ENCODE measurements at regions not wholly inside any gene's neighbourhood (a gene's known extent, or its start where the extent isn't known, plus 50 kb on each side); places are given as distances from the start of the nearest gene placed in this dataset.

DNA sequence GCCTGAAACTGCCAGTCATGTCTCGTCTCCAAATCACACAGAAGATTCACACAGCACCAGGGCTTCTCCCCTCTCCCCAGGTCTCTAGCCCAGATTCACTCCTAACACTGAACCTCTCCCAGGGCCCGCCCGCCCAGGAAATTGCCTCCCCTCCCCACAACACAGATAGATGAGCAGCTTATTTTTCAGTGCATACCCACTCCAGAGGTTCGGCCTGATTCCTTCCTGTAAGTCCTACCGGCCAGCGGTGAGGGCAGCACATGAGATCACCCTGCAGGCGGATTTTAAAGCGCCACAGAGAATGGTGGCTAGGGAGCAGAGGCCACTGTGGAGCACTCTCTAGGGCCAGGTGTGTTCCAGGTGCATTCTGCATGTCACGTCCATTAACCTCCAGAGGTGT is 301.8 kb downstream of the IRF8 start:
- TF ChIP-seq, protein P1, sequence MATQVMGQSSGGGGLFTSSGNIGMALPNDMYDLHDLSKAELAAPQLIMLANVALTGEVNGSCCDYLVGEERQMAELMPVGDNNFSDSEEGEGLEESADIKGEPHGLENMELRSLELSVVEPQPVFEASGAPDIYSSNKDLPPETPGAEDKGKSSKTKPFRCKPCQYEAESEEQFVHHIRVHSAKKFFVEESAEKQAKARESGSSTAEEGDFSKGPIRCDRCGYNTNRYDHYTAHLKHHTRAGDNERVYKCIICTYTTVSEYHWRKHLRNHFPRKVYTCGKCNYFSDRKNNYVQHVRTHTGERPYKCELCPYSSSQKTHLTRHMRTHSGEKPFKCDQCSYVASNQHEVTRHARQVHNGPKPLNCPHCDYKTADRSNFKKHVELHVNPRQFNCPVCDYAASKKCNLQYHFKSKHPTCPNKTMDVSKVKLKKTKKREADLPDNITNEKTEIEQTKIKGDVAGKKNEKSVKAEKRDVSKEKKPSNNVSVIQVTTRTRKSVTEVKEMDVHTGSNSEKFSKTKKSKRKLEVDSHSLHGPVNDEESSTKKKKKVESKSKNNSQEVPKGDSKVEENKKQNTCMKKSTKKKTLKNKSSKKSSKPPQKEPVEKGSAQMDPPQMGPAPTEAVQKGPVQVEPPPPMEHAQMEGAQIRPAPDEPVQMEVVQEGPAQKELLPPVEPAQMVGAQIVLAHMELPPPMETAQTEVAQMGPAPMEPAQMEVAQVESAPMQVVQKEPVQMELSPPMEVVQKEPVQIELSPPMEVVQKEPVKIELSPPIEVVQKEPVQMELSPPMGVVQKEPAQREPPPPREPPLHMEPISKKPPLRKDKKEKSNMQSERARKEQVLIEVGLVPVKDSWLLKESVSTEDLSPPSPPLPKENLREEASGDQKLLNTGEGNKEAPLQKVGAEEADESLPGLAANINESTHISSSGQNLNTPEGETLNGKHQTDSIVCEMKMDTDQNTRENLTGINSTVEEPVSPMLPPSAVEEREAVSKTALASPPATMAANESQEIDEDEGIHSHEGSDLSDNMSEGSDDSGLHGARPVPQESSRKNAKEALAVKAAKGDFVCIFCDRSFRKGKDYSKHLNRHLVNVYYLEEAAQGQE (IDR thresholded peaks at IDR 0.05; ENCODE audit: insufficient read depth in 1 of 2, low read depth in 2 of 2, low read length in 1 of 2) = no peak
- no peak for TF ChIP-seq SIN3A (IDR thresholded peaks at IDR 0.05; ENCODE audit: borderline replicate concordance, insufficient read depth, low read depth, low read length)
- TF ChIP-seq, protein P2, sequence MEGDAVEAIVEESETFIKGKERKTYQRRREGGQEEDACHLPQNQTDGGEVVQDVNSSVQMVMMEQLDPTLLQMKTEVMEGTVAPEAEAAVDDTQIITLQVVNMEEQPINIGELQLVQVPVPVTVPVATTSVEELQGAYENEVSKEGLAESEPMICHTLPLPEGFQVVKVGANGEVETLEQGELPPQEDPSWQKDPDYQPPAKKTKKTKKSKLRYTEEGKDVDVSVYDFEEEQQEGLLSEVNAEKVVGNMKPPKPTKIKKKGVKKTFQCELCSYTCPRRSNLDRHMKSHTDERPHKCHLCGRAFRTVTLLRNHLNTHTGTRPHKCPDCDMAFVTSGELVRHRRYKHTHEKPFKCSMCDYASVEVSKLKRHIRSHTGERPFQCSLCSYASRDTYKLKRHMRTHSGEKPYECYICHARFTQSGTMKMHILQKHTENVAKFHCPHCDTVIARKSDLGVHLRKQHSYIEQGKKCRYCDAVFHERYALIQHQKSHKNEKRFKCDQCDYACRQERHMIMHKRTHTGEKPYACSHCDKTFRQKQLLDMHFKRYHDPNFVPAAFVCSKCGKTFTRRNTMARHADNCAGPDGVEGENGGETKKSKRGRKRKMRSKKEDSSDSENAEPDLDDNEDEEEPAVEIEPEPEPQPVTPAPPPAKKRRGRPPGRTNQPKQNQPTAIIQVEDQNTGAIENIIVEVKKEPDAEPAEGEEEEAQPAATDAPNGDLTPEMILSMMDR (IDR thresholded peaks at IDR 0.05) = no peak
- no peak for TF ChIP-seq TCF7L2 (IDR thresholded peaks at IDR 0.05; ENCODE audit: low read depth, low read length)
- TF ChIP-seq POLR2AphosphoS5 (IDR thresholded peaks at IDR 0.05; ENCODE audit: low read depth, low read length) = no peak
- intact Hi-C loops (cut with micrococcal nuclease; ENCODE audit: unreplicated experiment) (no loop called here), in situ Hi-C loops (cut with HindIII; ENCODE audit: low pct_unique_long_range_greater_than_20kb, low sequenced_read_pairs) (no loop called here)
- DNase-seq (ENCODE audit: low read depth, low spot score) (no peak), ATAC-seq (no peak)
- no TSS peak for BruUV-seq (replicated peaks)
- no peaks in the 10 kb centered on the region for H3K36me3 ChIP-seq (ENCODE audit: control insufficient read depth, insufficient read depth, low read length)
- ChIA-PET CTCF (no interaction called here), POLR2A (no interaction called here)
- no peaks in the 10 kb centered on the region for H3K9me3 ChIP-seq (ENCODE audit: control insufficient read depth, insufficient read depth, low read depth, low read length)
- no peak overlapping the region for H3K4me3 ChIP-seq (ENCODE audit: low read depth in 2 of 2, low read length in 2 of 2)
- H3K27me3 ChIP-seq (ENCODE audit: control insufficient read depth, insufficient read depth, low read length) = peaks cover 20% of the 10 kb centered on the region
- no peaks in the 10 kb centered on the region for H3K4me1 ChIP-seq (ENCODE audit: control insufficient read depth, insufficient read depth, low read length)
- no peak overlapping the region for H3K27ac ChIP-seq (ENCODE audit: low read length)

DNA sequence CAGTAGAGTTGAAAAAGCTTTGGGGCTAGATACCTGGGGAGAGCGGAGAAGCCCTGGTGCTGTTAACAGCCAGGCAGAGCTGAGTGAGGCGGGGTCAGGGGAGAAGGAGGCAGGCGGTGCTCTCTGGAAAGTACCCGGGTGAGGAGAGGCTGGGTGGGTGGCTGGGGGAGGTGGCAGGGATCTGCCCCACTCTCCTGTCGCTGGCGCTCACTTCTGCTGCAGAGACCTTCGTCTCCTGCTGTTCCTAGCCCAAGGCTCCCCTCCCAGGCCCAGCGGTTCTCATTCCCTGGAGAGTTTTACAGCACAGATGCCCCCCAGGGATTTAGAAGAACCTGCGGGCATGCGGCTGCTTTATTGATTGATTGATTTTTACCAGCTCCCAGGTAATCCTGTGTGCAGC is 302.8 kb downstream of the IRF8 start:
- H3K4me3 ChIP-seq (ENCODE audit: low read depth in 2 of 2, low read length in 2 of 2) = no peak overlapping the region
- H3K9me3 ChIP-seq (ENCODE audit: control insufficient read depth, insufficient read depth, low read depth, low read length) = no peaks in the 10 kb centered on the region
- TF ChIP-seq, protein P1 (IDR thresholded peaks at IDR 0.05; ENCODE audit: insufficient read depth in 1 of 2, low read depth in 2 of 2, low read length in 1 of 2) = no peak
- TF ChIP-seq SIN3A (IDR thresholded peaks at IDR 0.05; ENCODE audit: borderline replicate concordance, insufficient read depth, low read depth, low read length) (no peak), TCF7L2 (IDR thresholded peaks at IDR 0.05; ENCODE audit: low read depth, low read length) (no peak), POLR2AphosphoS5 (IDR thresholded peaks at IDR 0.05; ENCODE audit: low read depth, low read length) (no peak)
- TF ChIP-seq, protein P2 (IDR thresholded peaks at IDR 0.05) = no peak
- H3K4me1 ChIP-seq (ENCODE audit: control insufficient read depth, insufficient read depth, low read length) = no peaks in the 10 kb centered on the region
- no peaks in the 10 kb centered on the region for H3K36me3 ChIP-seq (ENCODE audit: control insufficient read depth, insufficient read depth, low read length)
- intact Hi-C loops (cut with micrococcal nuclease; ENCODE audit: unreplicated experiment) (no loop called here), in situ Hi-C loops (cut with HindIII; ENCODE audit: low pct_unique_long_range_greater_than_20kb, low sequenced_read_pairs) (no loop called here)
- no peak overlapping the region for H3K27ac ChIP-seq (ENCODE audit: low read length)
- ChIA-PET POLR2A (no interaction called here), CTCF (no interaction called here)
- BruUV-seq (replicated peaks) = no TSS peak
- H3K27me3 ChIP-seq (ENCODE audit: control insufficient read depth, insufficient read depth, low read length) = peaks cover 19% of the 10 kb centered on the region
- ATAC-seq = no peak
- no peak for DNase-seq (ENCODE audit: low read depth, low spot score)

Data from Panc1 (cell line).